Right lobe of liver (tissue), 4 donors: ENCODE measurements at regions not wholly inside any gene's neighbourhood (a gene's known extent, or its start where the extent isn't known, plus 50 kb on each side); places are given as distances from the start of the nearest gene placed in this dataset.

Experiments
- POLR2A ChIP-seq: fragments of 450-650 bp; IDR thresholded peaks from one replicate; pipeline ENCODE4 v1.6.1; 2017; ENCODE audit warnings: antibody characterized with exemption, mild to moderate bottlenecking
- TF ChIP-seq, protein P1 (sequence below), 4 donors: fragments of 200-600 bp in 3 of 4; fragments of 450-650 bp in 1 of 4; IDR thresholded peaks; one replicate each; pipeline versions ENCODE4 v1.5.1 to v1.8.0; 2016 to 2022; ENCODE audit warnings: antibody characterized with exemption in 4 of 4, mild to moderate bottlenecking in 2 of 4
- donor health status: DM: no; HTN: no; CAD: no.
- donor health status: DM: no; HTN: no; CAD: no.
- donor health status: DM: no; HTN: yes; CAD: no.

GRCh38 chr6:137358273-137358672 is 135.9 kb downstream of the OLIG3 start:
- TF ChIP-seq, protein P1, sequence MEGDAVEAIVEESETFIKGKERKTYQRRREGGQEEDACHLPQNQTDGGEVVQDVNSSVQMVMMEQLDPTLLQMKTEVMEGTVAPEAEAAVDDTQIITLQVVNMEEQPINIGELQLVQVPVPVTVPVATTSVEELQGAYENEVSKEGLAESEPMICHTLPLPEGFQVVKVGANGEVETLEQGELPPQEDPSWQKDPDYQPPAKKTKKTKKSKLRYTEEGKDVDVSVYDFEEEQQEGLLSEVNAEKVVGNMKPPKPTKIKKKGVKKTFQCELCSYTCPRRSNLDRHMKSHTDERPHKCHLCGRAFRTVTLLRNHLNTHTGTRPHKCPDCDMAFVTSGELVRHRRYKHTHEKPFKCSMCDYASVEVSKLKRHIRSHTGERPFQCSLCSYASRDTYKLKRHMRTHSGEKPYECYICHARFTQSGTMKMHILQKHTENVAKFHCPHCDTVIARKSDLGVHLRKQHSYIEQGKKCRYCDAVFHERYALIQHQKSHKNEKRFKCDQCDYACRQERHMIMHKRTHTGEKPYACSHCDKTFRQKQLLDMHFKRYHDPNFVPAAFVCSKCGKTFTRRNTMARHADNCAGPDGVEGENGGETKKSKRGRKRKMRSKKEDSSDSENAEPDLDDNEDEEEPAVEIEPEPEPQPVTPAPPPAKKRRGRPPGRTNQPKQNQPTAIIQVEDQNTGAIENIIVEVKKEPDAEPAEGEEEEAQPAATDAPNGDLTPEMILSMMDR (IDR thresholded peaks at IDR 0.05): no peak
- no peak for TF ChIP-seq POLR2A
